Cardiac muscle cell (in vitro differentiated cells and primary cell): ENCODE measurements at regions not wholly inside any gene's neighbourhood (a gene's known extent, or its start where the extent isn't known, plus 50 kb on each side); places are given as distances from the start of the nearest gene placed in this dataset.

Experiments used
- DNase-seq, 2 donors: peaks; one replicate each; pipeline versions ENCODE4 v3.0.0 to v3.0.0-alpha.2; 2010 to 2017; ENCODE audit warnings: low read depth in 1 of 2, low spot score in 1 of 2
- H3K27ac ChIP-seq: fragments of 200-600 bp; sonication (generic); 2 replicates; pipeline ENCODE4 v1.5.1; 2016
- H3K27me3 ChIP-seq: fragments of 200-600 bp; sonication (generic); 2 replicates; pipeline ENCODE4 v1.6.0; 2016; ENCODE audit warnings: control low read depth
- H3K36me3 ChIP-seq: fragments of 200-600 bp; sonication (generic); 2 replicates; pipeline ENCODE4 v1.5.1; 2016; ENCODE audit warnings: control low read depth
- H3K4me1 ChIP-seq: fragments of 200-600 bp; sonication (generic); 2 replicates; pipeline ENCODE4 v1.8.1; 2017; ENCODE audit warnings: low read depth, mild to moderate bottlenecking, mixed run types
- H3K4me3 ChIP-seq: fragments of 200-600 bp; sonication (generic); 2 replicates; pipeline ENCODE4 v1.5.1; 2016; ENCODE audit warnings: mild to moderate bottlenecking
- H3K9me3 ChIP-seq: fragments of 200-600 bp; sonication (generic); 2 replicates; pipeline ENCODE4 v1.5.1; 2017; ENCODE audit warnings: low read depth, mild to moderate bottlenecking, control low read depth
- CTCF ChIP-seq: IDR thresholded peaks from 2 replicates; pipeline ENCODE4 v1.5.1; 2012; ENCODE audit warnings: low read depth, mild to moderate bottlenecking, low read length

- Histone ChIP-seq H3K9me3 (no peaks in the 10 kb centered on the region), H3K27ac (no peak overlapping the region), H3K4me3 (no peak overlapping the region), H3K4me1 (no peaks in the 10 kb centered on the region), H3K36me3 (no peaks in the 10 kb centered on the region), H3K27me3 (no peaks in the 10 kb centered on the region)
- TF ChIP-seq CTCF: no peak
- DNase-seq: no peak
Observed at GRCh38 chr5:3214396-3214795, 381.2 kb upstream of the IRX1 start.

- Histone ChIP-seq H3K36me3 (no peaks in the 10 kb centered on the region), H3K4me3 (no peak overlapping the region), H3K27ac (no peak overlapping the region), H3K9me3 (no peaks in the 10 kb centered on the region), H3K27me3 (no peaks in the 10 kb centered on the region), H3K4me1 (no peaks in the 10 kb centered on the region)
- TF ChIP-seq CTCF: no peak
- DNase-seq: no peak
Observed at GRCh38 chr5:3212869-3213268, 382.8 kb upstream of the IRX1 start.

- Histone ChIP-seq H3K36me3 (no peaks in the 10 kb centered on the region), H3K27me3 (no peaks in the 10 kb centered on the region), H3K4me1 (no peaks in the 10 kb centered on the region), H3K4me3 (no peak overlapping the region), H3K27ac (no peak overlapping the region), H3K9me3 (no peaks in the 10 kb centered on the region)
- no peak for TF ChIP-seq CTCF
- no peak for DNase-seq
Observed at GRCh38 chr5:3210531-3210930, 385.1 kb upstream of the IRX1 start.

GRCh38 chr5:3209918-3210317 lies 385.7 kb upstream of the IRX1 start:
- DNase-seq: no peak
- H3K4me3 ChIP-seq: no peak overlapping the region
- no peaks in the 10 kb centered on the region for H3K4me1 ChIP-seq
- no peaks in the 10 kb centered on the region for H3K27me3 ChIP-seq
- no peaks in the 10 kb centered on the region for H3K36me3 ChIP-seq
- H3K9me3 ChIP-seq: no peaks in the 10 kb centered on the region
- TF ChIP-seq CTCF: no peak
- no peak overlapping the region for H3K27ac ChIP-seq

GRCh38 chr5:3202570-3202969 lies 393.1 kb upstream of the IRX1 start:
- no peak overlapping the region for H3K4me3 ChIP-seq
- DNase-seq: no peak
- peaks cover 6% of the 10 kb centered on the region for H3K4me1 ChIP-seq
- H3K27ac ChIP-seq: no peak overlapping the region
- no peaks in the 10 kb centered on the region for H3K36me3 ChIP-seq
- no peak for TF ChIP-seq CTCF
- peaks cover 7% of the 10 kb centered on the region for H3K27me3 ChIP-seq
- no peaks in the 10 kb centered on the region for H3K9me3 ChIP-seq

- TF ChIP-seq CTCF: no peak
- no peaks in the 10 kb centered on the region for H3K36me3 ChIP-seq
- peaks cover 7% of the 10 kb centered on the region for H3K27me3 ChIP-seq
- H3K27ac ChIP-seq: no peak overlapping the region
- H3K4me1 ChIP-seq: peaks cover 6% of the 10 kb centered on the region
- no peaks in the 10 kb centered on the region for H3K9me3 ChIP-seq
- no peak for DNase-seq
- H3K4me3 ChIP-seq: no peak overlapping the region
Observed at GRCh38 chr5:3201941-3202340, 393.7 kb upstream of the IRX1 start.
